ENCODE measurements at regions not wholly inside any gene's neighbourhood (a gene's known extent, or its start where the extent isn't known, plus 50 kb on each side); places are given as distances from the start of the nearest gene placed in this dataset.

DNA sequence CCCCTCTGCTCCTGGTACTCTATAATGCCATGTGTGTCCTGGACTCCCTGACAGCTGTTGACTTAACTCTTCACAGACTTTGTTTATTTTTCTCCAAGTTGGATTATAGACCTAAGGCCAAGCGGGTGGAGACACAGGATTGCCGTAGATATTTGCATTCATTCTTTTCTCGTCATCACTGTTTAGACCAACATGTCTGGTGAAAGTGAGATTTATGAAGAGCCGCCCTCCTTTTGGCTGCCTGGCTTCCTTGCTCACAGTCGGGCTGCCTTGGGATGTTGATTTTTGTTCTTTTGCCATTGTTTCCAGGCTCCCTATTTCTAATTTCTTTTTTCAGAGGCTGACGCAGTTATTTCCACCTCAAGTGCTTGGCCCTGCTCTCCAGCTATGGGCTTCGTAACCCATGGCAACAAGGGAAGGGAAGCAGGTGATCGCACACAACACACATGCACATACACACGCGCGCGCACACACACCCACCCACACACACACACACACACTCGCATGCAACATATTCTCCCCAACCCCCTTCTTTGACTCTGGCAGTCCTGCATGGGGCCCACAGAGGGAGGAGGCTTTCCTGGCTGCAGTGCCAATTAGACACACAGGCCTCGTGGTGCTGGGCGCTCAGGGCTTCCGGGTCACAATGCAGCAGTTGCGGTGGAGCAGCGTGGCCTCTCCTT lies 296.5 kb downstream of the MTX2 start:
- peak; percentile 4 for DNase-seq (ENCODE audit: low read depth)
- TF ChIP-seq, protein P1, sequence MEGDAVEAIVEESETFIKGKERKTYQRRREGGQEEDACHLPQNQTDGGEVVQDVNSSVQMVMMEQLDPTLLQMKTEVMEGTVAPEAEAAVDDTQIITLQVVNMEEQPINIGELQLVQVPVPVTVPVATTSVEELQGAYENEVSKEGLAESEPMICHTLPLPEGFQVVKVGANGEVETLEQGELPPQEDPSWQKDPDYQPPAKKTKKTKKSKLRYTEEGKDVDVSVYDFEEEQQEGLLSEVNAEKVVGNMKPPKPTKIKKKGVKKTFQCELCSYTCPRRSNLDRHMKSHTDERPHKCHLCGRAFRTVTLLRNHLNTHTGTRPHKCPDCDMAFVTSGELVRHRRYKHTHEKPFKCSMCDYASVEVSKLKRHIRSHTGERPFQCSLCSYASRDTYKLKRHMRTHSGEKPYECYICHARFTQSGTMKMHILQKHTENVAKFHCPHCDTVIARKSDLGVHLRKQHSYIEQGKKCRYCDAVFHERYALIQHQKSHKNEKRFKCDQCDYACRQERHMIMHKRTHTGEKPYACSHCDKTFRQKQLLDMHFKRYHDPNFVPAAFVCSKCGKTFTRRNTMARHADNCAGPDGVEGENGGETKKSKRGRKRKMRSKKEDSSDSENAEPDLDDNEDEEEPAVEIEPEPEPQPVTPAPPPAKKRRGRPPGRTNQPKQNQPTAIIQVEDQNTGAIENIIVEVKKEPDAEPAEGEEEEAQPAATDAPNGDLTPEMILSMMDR (conservative IDR thresholded peaks at IDR 0.05; ENCODE audit: control insufficient read depth, insufficient read depth, low read depth, low read length), result no peak
- H3K4me3 ChIP-seq (ENCODE audit: control insufficient read depth, low read depth, low read length), result no peak overlapping the region

DNA sequence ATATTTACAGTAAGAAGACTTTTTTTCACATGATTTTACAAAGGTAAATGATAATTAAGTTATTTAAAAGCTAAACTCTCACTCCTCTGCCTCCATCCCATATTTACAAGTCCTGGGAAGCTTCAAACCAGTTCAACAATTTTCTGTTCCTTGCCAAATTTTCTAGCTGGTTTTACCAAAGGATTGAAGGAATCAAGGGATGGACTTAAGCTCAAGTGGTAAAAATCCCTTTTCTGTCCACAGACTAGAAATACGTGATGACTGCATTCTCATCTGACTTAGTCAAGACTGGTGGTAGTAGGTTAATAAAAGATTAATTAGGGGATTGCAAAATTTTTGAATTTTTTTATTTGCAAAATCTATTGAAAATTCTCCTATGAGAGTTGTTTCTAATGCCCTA lies 297.3 kb downstream of the MTX2 start:
- TF ChIP-seq, protein P1 (conservative IDR thresholded peaks at IDR 0.05; ENCODE audit: control insufficient read depth, insufficient read depth, low read depth, low read length), result no peak
- DNase-seq (ENCODE audit: low read depth), result no peak
- no peak overlapping the region for H3K4me3 ChIP-seq (ENCODE audit: control insufficient read depth, low read depth, low read length)

DNA sequence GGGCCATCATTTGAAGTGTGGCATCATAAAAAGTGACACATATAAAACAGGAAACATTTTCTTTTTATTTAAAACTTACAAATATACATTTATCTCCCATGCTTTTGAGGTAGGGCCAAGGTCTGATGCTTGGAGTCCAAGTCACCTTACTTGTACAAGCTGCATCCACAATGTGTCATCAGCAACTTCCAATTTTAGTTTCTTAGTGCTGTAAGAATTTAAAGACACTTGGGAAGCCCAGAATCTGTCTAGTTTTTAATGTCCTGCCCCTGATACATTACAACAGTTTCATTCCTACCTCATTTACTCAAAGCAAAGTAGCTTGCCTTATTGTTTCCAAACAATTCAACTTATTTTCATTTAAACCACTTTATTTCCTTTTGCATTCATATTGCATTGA lies 297.7 kb downstream of the MTX2 start:
- DNase-seq (ENCODE audit: low read depth), result no peak
- H3K4me3 ChIP-seq (ENCODE audit: control insufficient read depth, low read depth, low read length), result no peak overlapping the region
- TF ChIP-seq, protein P1 (conservative IDR thresholded peaks at IDR 0.05; ENCODE audit: control insufficient read depth, insufficient read depth, low read depth, low read length), result no peak

DNA sequence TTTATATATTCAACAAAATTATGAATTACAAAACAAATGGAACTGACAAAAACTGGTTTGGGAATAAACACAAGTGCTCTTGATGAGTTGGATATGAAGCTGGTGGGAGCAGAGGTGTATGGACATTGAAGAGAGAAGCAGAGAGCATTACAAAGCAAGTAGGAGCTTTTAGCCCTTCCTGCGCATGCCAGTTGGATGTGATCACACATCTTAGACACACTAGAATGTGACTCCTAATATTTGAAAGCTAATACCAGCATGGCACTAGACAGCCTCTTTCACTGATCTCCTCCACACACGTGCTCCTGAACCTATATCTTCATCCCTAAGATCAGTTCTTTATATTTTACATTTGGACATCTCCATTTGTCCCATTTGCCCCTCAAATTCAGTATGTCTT lies 298.1 kb downstream of the MTX2 start:
- no peak overlapping the region for H3K4me3 ChIP-seq (ENCODE audit: control insufficient read depth, low read depth, low read length)
- TF ChIP-seq, protein P1 (conservative IDR thresholded peaks at IDR 0.05; ENCODE audit: control insufficient read depth, insufficient read depth, low read depth, low read length), result no peak
- DNase-seq (ENCODE audit: low read depth), result no peak

DNA sequence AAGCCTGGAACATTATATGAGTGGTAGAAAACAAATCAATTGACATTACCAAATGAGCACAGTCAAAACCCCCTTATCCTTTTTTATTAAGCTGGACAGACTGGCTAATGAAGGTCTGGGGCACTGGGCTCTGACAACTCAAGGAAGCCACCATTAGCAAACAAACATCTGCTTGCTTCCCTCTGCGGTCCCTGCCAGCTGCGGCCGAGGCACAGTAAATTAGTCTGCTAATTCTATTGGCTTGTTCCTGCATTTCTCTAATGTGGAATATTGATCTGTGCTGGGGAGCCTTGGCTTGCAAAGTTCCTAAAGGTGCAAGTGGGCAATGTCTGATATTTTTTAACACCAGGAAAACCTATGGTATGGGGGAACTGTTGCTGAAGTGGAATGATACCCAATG lies 300.3 kb downstream of the MTX2 start:
- no peak overlapping the region for H3K4me3 ChIP-seq (ENCODE audit: control insufficient read depth, low read depth, low read length)
- TF ChIP-seq, protein P1 (conservative IDR thresholded peaks at IDR 0.05; ENCODE audit: control insufficient read depth, insufficient read depth, low read depth, low read length), result no peak
- no peak for DNase-seq (ENCODE audit: low read depth)

DNA sequence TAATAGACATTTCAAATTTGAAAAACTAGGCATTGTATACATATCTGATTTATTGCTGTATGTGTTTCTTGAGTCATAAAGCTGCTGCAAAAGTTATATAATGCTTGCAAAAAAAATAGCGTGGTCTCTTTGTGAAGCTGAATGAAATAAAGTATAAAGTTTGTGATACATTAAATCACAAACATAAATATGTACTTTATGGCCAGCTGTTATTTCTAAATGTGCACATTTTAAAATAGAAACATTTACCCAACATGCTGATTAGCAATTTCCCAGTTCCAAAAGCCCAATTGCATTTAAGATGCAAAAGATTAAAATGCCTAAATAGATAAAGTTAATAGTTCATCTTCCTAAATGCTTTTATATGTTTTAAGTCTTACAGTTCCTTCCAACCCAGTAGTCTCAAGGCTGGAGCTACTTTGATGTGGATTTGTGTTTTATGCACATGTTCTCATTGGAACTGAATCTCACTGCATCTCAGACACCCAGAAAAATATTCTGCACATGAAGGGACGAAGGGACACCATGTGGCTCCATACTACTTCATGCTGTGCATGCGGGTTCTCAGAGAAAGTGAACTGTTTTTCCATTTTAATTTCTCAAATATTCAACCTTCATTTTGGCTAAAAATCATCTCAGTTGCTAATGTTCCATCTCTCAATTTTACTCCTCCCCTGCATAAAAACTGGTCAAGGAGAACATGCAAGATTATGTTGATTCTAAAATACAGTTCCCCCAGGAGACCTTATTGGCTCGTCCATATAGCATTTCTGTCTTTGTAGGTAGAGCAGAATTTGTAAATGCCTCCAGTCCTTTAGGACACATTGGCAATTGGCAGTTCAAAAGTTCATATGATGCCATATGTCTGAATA lies 304.6 kb downstream of the MTX2 start:
- DNase-seq (ENCODE audit: low read depth), result no peak
- TF ChIP-seq, protein P1 (conservative IDR thresholded peaks at IDR 0.05; ENCODE audit: control insufficient read depth, insufficient read depth, low read depth, low read length), result no peak
- H3K4me3 ChIP-seq (ENCODE audit: control insufficient read depth, low read depth, low read length), result no peak overlapping the region
